ENCODE measurements at regions not wholly inside any gene's neighbourhood (a gene's known extent, or its start where the extent isn't known, plus 50 kb on each side); places are given as distances from the start of the nearest gene placed in this dataset.

DNA sequence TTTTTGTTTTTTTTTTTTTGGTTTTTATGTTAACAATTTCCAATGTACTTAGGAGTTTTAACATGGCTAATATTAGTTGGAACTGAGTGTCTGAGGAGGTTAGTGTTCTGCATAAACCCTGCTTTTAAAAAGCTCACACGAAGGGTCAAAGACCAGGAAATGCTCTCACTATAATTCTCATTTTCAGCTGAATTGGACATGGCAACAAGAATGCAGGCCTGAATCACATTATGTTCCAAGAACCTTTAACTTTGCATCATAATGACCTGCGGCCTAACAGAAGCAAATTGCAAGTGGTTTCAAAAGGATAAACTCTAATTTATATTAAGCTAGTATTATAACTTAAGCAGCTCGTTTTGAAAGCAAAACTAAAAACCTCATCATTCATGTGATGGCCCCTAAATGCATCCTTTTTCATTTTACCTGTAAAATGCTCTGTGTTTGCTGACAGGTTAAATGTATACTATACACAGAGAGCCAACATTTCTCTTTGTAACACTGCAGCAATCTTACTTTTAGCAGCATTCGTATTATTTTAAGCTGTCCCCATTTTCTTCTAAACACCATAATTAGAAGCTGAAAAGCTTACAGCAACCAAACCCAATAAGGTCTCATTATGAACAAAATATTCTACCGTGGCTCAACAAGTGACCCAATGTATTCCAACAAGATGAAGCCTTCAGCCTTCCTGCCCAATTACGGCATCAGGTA is 242.8 kb upstream of the SP4 start:
- intact Hi-C loops (cut with DNase I): no loop called here
- no peak for DNase-seq

DNA sequence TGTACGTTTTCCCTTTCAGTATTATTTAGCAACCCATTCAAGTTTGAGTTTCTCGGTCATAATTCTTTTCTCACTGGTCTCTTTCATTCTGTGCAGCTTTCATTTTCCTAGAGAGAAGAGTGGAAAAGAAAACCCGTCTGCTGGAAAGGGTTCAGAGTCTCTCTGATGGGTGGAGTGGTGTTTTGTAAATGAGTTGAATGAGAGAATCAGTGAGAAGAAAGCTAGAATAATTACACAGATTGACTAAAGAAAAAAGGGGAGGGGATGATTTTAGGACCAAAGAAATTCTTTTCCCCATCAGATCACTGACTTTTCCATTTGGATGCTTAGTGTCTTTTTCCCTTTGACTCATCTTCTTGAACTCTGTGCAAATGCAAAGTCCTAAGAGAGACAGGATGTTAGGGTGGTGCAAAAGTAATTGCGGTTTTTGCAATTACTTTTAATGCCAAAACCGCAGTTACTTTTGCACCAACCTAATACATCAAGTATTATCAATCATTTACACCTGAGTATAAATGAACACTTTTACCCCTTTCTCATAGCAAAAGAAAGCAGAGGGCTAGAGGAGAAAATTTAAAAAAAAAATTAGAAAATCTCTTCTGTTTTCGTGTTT is 242.1 kb upstream of the SP4 start:
- DNase-seq: no peak
- intact Hi-C loops (cut with DNase I): no loop called here

DNA sequence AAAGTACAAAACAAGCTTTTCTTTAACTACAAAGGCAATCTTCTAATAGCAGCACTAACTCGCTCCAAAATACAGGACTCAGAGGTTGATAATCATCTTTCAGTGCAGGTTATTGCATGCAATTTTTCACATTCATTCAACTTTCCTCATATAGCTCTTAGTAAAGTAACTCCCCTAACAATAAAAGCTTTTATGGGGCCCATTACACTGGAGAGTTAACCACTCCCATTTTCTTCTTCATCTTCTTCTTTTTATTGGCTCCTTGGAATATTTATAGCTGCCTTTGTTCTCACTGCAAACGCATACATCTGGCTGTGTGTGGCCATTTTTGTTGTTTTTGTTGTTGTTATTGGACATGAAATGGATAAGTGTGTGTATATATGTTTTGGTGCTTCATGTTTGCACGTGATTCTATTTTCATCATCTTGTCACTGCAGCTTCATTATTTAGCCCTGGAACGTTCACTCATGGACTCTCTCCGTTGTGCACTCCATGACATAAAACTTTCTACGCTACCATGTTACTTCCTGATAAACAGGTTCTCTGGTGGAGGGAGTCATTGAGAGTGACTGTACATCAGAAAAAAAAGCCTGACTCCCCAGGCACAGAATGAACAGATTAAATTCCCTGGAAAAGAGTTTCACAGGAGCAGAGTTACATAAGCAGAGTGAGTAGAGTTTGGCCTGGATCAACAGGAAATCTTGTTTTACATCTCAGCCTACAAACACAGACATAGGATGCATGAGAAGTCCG is 236.4 kb upstream of the SP4 start:
- DNase-seq: no peak
- intact Hi-C loops (cut with DNase I): no loop called here

DNA sequence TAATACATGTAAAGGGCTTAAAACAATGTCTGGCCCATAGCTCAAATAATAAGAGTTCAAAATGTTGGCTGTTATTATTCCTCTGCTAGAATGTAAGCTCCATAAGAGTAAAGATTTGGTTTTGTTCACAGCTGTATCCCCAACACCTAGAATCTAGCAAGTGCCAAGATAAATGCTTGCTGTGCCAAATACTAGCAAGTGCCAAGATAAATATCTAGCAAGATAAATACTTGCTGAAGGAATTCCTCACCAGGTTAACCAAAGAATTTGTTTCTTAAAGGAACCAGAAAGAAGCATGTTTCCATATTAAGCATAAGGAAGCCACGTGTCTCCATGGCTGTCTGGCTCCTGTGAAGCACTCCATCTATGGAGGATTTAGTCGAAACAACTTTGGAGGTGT is 235.2 kb upstream of the SP4 start:
- intact Hi-C loops (cut with DNase I): no loop called here
- DNase-seq: no peak

DNA sequence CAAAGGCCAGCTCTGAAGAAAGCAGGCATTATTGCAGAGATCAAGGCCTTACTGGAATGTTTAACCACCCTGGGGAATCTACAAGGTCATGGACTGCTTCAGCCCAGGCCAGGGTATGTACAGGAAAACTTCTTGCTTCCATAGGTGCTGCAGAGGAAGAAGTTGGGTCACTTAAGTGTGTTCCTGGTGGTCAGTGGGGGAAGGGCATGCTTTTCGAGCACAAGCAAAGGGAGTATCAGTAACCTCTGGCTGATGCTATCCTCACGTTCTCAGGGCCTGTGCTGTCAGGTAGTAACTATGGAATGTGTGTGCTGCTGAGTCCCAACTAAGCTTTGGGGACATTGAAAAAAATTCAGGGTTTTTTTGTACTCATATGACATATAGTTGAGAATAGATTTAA is 234.0 kb upstream of the SP4 start:
- no peak for DNase-seq
- intact Hi-C loops (cut with DNase I): no loop called here

DNA sequence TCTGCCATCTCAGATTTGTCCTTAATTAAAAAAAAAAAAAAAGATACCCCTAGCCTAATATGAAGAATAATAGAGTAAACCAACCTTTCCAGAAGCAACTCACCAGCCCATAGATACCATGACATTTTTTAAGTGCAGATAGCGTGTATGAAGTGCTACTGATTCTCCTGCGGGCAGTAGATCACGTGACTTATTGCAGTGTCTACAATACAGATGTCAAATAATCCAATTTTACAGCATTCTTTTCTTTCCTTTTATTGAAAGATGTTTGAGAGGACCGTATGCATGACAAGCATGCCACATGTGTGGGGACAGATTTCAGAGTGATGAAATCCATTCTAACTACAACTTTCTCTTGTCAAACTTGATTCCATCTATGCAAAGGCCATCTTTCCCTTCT is 232.9 kb upstream of the SP4 start:
- DNase-seq: no peak
- intact Hi-C loops (cut with DNase I): no loop called here

DNA sequence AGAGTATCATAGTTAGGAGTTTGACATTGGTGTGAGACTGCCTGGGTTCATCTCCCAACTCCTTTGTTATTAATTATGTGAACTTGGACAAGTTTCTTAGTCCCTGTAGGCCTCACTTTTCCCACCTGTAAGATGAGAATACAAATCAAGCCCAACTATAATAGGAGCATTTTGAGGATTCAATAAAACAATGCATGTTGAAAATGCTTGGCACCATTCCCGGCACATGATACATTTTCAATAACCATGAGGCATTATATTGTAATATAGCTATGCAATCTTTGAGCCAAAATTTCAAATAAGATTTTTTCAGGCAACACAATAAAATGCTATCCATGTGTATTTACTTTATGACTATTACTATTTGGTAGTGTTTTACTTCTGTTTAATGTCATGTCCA is 229.0 kb upstream of the SP4 start:
- intact Hi-C loops (cut with DNase I): no loop called here
- DNase-seq: no peak

DNA sequence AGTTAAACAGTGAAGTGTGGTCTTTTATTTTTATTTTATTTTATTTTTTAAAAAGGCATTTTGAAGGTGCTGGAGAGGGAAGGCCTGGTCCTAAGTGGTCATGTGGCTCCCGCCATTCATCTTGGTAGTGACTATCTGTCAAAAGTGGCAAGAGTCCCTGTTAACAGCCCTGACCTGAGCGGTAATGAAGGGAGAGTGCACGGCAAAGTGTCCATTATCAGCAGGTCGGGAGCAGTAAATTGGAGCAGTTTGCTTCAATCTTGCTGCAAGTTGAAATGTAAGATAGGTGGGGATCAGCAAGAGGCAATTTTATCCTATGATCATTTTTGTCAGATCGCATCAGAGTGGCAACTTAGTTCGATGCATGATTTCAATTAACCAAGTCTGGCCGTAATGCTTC is 227.4 kb upstream of the SP4 start:
- intact Hi-C loops (cut with DNase I): no loop called here
- no peak for DNase-seq

DNA sequence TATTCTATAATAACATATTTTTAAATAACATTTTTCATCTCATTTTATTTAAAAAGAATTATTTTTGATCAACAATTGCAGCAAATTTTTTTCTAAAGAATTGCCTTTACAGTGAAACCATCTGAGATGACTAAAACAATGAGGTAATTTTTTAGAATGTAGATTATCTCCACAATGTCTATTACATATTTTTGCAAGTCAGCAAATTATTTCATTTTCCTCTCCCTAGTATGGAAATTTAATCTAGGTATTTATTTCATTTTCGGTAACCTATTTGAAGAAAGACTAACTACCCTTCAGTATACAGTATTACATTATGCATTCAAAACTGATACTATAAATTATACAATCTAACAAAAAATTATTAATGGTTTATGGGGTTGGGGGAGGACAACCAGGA is 213.2 kb upstream of the SP4 start:
- intact Hi-C loops (cut with DNase I): no loop called here

DNA sequence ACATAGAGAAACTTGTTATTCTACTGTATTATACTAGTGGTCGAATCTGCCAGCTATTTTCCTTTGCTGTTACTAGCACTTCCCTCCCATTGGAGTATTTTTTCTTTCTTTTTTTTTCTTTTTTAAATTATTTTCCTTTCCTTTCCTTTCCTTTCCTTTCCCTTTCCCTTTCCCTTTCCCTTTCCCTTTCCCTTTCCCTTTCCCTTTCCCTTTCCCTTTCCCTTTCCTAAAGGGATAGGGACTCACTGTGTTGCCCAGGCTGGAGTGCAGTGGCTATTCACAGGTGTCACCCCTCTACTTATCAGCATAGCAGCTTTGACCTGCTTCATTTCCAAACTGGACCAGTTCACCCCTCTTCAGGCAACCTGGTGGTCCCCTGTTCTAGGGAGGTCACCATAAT is 212.6 kb upstream of the SP4 start:
- no peak for DNase-seq
- intact Hi-C loops (cut with DNase I): no loop called here

More for the DNA sequence above, 213.2 kb upstream of the SP4 start:
- no peak for DNase-seq

DNA sequence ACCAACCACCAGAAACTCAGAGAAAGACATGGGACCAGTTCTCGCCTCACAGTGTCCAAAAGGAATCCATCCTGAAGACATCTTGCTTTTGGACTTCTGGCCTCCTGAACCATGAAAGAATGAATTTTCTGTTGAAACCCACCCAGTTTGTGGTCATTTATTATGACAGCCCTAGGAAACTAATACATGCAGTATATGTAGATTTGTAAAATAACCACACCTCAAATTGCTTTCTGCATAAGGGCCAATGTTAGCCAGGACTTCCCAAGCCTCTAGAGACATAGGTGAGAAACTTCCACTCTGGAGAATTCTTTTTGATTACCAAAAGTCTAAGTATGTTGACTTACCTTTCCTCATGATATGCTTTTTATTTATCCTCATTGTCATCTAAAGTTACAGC is 210.5 kb upstream of the SP4 start:
- DNase-seq: no peak
- intact Hi-C loops (cut with DNase I): no loop called here

DNA sequence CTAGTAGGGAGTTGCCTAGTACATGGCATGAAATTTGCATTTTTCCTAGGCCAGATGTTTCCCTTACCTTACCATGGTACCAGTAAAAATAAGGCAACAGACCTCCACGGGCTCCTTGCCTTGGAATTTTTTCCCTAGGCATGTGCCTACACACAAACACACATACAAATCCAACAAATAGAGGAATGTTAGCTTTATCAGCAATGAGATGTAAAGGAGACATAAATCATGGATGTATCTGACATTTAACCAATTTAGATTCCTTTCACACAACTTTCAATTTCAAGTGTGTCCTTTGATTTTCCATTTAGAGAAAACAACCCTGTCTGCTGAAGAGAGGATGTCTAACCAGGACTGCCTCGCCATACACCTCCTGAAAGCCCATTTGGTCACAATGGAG is 209.7 kb upstream of the SP4 start:
- no peak for DNase-seq
- intact Hi-C loops (cut with DNase I): no loop called here

DNA sequence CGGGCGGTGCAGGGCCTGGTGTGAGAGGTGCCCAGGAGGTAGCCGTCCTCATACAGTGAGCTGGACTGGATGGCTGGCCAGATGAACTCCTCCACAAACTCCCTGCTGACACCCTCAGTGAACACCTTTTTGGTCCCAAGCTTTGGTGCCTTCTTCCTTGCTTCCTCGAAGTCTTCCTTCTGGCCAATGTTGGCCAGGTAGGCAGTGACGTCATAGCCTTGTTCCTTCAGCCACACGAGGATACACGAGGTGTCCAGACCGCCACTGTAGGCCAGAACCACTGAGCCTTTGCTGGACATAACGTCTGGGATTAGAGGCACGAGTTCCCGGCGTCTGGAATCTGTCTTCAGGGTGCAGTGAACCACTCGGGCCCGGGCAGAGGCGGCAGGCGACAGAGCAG is 206.8 kb upstream of the SP4 start:
- DNase-seq: no peak
- intact Hi-C loops (cut with DNase I): no loop called here

DNA sequence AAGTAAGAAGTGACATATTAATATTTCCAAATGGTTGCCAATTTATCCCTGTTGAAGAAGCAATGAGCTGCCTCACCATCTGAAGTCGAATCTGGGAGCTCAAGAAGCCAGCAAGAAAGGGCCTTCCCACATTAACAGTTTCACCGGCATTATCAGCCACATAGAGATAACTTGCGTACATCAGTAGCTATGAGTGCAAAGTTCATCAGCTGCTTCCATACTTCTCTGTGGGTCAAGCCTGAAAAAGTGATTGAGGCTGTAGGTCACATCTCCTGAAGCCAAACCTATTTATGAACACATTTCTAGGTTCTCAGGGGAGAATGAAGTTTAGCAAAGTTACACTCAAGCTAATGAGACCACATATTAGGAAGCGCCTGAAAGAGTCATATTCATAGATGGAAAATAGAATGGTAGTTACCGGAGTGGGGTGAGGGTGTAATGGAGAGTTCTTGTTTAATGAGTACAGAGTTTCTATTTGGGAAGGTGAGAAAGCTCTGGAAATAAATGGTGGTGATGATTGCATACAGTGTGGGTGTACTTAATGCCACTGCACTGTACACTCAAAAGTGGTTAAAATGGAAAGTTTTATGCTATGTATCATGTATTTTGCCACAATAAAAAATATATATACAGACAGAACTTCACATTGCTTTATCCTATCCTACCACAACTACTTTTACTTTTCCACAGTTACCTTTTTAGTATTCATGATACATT is 189.3 kb upstream of the SP4 start:
- intact Hi-C loops (cut with DNase I): no loop called here

DNA sequence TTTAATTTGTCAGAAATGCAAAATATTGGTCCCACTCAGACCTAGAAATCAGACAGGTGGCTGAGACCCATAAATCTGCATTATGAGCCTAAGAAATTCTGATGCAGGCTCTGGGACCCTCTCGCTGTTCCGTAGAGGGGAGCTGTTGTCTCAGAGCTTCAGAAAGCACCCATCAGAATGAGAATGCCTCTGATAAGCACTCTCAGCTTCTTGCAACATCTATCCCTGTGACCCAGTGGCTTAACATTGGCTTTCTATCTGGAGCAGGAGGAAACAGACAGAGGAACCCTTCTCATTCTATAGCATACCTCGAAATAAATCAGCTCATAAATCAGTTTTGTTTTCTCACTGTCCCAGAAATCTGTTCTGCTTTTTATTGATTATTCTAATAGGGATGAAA is 184.6 kb upstream of the SP4 start:
- DNase-seq: no peak
- intact Hi-C loops (cut with DNase I): no loop called here

More for the DNA sequence above, 189.3 kb upstream of the SP4 start:
- no peak for DNase-seq

DNA sequence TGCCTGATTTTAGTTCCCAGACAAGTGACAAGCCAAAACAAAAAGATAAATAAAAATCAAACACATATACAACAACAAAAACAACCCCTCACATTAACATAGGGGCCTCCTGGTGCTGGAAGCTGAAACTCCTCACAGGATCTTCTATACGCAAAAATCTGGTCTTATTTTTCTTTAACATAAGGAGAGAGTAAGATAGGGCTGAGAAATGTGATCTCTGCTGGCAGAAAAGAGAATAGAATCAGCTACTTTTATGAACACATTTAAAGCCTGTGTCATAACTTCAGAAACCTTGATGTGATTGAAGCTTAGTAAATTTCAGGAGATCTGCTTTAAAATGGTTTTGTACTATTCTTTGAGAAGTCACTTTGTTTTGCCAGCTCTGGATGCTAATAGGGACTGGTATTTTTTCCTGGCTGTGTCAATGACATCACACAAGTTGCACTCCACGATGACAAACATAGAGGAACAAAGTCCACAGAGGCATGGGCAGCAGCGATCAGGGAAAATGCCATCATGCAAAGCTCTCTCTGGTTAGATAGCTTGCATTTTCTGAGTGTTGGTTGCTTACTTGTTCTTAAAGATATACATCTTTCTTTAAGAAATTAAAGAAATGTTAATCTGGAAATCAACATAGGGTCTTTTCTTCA is 176.6 kb upstream of the SP4 start:
- DNase-seq: no peak
- intact Hi-C loops (cut with DNase I): loop anchor here (10.0 kb wide), 2 partner anchors 254 to 466 kb away; partner anchors contain the start of gene SP8

DNA sequence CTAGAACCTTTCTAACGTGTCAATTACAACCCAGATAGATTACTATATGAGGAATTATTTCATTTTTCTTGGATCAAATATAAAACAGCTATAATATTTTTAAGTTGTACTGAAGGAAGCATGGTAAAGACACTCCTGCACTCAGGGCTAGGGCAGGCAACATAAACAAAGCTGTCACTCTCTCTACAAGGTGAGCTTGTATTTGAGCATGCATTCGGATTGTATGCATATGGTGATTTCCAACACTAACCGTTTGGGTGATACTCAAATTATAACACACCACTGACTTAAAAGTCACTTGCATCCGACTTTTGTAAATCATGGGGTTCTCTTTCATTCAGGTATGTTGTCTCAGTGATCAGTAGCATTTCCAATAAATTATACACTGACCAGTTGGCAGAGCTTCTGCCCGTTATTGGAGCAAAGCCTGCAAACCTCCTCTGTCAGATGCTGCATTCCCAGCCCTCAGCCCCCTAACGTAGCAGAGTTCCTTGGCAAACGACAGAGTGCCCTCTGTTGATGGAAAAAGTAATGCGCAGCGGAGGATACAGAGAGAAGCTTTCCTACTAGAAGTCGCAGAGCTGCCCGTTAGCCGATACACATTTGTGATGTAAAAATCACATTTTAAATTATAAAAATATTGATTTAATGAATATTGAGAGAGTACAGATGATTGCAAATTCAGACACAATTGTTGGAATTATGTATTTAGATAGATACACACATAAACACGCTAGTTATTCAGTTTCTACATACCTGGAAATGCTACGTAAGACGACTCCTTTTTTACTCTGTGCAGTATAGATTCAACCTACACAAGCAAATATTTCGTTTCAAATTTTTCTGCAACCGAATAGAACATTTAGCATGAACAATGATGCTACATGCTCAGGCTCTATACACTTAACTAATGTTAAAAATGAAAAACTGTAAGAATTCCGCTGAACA is 173.9 kb upstream of the SP4 start:
- intact Hi-C loops (cut with DNase I): loop anchor here (10.0 kb wide), 2 partner anchors 251 to 469 kb away; partner anchors contain the start of gene SP8

DNA sequence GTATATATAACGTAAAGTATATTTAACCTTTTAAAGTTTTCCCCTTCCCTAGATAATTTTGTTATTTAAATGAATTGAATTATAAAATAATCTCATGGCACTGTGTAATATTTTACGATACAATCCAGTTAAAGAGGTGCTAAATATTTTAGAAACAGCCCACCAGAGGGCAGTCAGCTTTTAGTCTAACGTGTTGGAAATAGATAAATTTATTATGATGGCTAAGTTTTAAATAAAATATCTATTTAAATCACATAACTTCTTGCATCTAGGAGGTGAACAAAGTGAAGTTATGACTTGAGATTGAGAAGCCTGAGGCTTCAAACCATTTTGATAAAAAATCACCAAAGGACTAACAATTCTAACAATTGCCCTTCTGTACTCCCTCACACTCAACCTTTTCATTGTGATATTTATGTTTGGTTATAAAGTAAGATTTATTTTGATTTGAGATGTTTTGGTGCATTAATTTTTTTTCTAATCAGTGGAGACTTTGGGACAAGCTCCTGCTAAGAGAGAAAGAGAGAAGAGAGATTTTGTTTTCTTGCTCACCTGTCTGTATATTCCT is 171.5 kb upstream of the SP4 start:
- intact Hi-C loops (cut with DNase I): loop anchor here (10.0 kb wide), 2 partner anchors 248 to 472 kb away; partner anchors contain the start of gene SP8
- DNase-seq: peak in 23 of 42 donors; percentile 4 to 70 (median 37)

More for the DNA sequence above, 173.9 kb upstream of the SP4 start:
- DNase-seq: peak; percentile 5 to 85 (median 66)
